Stimulated activated CD4-positive, alpha-beta T cell treated with anti-CD3 and anti-CD28 coated beads, Interleukin-15, amount 100 ng/mL, for 48 hours (primary cell): ENCODE measurements at regions not wholly inside any gene's neighbourhood (a gene's known extent, or its start where the extent isn't known, plus 50 kb on each side); places are given as distances from the start of the nearest gene placed in this dataset.
A peak's percentile ranks its signal among the peaks of the same experiment; 100 is the strongest.
"Not testable (repeated sequence)": the region's sequence is repeated elsewhere in the genome, so short reads cannot be mapped to it uniquely, and the experiment has no call there.

Experiments
- DNase-seq, 2 donors: peaks; one replicate each; pipeline ENCODE4 v3.0.0-alpha.2; 2020; ENCODE audit warnings: low read depth in 2 of 2

DNA sequence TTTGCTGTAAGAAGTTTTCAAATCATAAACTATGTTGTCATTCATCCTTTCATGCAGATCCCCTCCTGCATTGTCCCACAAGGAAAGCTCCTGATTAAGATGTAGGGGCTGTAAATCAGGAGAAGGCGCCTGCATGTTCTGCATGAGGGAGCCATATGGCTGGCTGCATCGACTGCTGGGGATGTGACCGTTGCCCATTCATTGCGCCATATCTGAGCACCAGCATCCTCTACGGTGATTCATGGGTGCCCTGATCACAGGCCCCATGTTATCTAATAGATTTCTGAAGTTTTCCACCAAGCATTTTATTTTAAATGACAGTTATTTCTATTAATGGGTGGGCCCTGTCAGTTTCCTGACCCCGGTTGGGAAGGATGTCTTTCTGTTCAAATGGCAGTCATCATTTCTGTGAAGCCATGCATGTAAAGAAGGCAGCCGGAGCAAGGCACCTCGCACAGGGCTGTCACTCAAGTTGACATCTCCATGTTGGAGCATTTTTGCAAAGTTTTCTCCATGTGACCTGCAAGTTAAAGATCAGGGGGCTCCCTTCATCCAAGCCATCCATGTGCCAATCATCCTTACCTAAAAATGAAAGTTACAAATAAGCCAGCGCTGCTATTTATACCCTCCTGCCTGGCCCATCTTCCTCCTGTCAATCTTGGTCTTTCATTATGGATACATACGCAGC lies 128.8 kb downstream of the TEX36 start:
- no peak for DNase-seq

DNA sequence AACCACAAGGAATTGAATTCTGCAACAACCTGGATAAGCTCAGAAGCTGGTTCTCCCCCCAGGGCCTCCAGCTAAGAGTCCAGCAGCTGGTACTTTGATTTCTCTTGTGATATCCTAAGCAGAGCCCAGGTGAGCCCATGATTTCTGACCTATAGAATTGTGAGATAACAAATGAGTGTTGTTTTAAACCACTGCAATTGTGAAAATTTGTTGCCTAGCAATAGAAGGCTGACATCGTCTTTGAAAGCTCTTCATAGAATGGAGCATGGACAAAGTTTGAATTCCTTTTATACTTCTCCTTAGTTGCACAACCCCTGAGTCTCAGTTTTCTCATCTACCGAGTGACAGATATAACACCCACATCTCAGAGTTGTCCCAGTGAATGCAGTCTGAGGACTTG lies 129.9 kb downstream of the TEX36 start:
- DNase-seq: no peak

DNA sequence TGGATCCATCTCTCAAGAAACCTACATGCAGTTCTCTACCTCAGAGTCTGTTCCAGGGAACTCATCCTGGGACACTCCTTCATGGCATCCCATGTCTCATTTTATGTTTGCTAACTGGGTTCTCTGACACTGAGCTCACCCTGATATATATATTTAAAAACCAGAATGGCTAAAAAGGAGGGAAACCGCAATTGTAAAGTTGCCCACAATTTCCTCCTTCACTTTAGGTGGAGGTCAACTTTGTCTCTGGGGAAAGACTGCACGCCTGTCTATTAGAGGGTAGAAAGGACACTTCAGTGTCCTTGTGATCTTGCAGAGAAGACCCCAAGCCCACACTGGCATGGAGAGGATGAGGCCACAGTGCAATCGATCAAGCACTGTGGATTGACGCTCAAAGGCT lies 131.7 kb downstream of the TEX36 start:
- no peak for DNase-seq

DNA sequence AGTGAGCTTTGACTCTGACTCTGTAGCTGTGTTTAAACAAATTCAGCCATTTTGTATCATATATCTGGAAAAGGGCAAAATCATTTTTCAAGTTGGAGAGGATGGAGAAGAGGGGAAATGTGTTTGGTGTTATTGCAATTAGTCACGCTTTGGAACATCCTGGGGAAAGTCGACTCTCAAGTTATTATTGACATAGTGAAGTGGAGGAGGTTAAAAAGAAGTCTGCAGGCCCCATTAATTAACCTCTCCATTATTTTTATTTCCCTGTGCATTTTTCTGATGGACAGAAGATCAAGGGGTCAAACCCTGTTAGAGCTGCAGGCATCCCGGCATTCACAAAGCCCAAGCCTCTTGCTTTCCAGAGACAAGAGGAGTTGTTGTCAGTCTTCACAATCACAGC lies 132.6 kb downstream of the TEX36 start:
- DNase-seq: no peak

DNA sequence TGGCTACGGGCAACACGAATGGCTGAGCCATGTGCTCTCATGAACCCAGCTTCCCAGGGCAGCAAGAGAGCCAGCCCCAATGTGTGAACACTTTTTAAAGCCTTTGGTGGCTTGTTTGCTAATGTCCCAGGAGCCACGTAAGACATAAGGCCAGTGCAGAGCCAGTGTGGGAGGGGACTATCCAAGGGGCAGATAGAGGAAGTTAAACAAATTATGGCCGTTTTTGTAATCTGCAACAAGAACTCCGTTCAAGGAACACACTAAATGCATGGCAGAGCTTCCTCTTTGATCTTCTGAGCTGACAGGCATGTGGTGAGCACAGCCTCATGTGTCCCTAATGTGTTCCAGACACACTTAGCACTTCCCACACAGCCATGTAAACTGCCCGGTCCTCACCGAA lies 133.3 kb downstream of the TEX36 start:
- no peak for DNase-seq

DNA sequence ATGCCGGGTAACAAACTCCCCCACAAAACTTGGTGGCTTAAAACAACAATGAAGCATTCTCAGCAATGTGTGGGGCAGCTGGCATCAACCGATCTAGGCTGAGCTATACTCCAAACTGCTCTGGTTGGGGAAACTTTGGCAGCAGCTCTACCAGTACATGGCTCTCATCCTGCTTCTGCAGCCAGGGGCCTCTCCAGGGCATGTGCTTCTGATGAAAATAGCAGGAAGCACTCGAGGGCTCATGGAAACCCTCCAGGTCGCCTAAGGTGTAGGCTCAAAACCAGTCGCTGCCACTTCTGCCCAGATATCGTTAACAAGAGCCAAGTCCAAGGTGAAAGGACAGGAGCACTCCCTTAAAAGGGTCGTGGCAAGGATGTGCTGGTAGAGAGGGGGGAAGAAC lies 134.1 kb downstream of the TEX36 start:
- no peak for DNase-seq

DNA sequence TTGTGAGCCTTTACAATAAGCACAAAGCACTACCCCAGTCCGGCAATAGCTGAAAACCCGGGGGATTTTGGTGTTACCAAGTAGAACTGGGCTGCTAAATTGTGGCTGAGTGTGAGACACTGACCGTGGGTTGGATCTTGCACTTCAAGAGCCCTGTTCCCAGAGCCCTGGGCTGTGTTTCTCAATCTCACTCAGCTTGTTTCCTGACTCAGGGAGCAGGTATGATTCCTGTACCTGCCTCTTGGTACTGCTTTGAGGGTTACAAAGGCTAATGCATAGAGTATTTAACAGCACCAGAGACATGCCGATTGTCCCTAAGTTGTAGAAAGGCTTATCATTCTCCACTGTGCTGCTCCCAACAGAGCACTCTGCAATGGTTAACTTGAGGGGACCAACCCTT lies 134.6 kb downstream of the TEX36 start:
- no peak for DNase-seq

DNA sequence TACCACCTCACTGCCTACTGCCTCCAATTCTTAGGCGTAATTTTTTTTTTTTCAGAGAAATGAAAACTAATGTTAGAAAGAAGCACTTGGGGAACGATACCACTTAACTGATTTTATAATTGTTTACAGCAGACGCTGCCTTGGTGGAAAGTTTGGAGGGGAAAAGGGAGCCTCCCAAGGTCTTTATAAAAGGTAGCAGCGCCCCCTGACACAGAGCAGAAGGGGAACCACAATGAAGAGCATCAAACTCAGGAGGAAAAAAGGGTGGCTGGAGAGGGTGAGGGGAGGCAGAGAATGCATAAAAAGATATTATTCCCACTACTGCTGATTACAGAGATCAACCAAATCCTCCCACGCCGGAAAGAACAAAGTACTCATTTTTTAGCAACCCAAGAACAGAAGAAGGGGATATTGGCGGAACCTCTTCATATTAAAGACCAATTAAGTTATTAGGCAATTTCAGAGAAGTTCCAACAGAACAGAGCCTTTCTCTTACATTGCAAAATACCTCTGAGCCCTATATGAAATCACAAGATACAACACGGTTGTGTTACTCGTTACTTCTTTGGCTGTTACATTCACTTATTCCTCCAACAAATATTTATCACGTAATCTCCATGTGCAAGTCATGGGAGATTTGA lies 135.8 kb downstream of the TEX36 start:
- no peak for DNase-seq

DNA sequence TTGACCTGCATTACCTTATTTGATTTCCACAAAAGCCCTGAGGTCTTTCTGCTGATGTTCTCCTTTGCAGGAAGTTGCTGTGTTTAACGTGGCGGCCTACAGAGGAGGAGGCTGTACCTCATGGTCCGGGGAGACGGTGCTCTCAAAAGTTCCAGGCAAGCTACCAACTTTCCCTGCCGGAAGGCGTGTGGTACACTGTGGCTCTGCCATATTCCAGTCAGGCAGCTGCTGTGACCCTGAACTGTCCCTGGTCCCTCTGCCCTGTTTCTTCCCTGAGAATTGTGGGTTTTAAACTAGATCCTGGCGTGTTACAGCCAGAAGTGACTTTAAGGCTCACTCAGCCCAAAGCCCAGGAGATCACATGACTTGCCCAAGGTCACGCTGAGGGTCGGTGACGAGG lies 139.2 kb downstream of the TEX36 start:
- DNase-seq: no peak

DNA sequence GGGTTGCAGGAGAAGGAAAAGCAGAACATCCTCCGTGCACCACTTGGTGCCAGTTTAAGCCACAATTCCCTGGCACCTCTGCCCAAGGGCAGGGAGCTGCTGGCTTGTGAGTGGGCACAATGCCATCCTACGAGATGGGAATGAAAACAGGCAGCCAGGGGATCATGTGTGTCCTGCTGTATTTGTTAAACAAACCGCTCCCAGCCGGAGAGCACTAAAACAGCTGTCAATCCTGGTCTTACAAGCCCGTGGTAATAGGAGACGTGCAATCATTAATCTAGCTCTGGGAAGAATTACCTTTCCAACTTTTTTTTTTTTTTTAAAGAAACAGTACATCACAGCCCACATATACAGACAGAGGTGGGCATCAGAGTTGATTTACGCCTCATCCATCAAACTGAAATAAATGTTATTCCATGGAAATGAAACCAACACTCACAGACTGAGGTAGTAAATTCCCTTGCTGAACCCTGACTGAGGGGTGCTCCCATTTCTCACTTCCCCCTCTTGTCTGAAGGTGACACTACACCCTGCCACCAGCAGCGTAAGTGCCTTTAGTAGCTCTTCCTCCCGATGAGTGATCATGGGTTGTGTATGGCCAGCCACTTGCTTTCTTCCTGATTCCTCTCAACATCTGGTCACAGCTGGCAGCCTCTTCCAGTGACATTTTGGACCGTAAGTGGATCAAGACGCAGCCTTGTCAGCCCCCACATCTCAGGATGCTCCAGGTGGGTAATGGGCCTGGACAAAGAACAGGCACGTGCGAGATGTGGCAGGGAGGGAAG lies 143.8 kb downstream of the TEX36 start:
- DNase-seq: no peak

DNA sequence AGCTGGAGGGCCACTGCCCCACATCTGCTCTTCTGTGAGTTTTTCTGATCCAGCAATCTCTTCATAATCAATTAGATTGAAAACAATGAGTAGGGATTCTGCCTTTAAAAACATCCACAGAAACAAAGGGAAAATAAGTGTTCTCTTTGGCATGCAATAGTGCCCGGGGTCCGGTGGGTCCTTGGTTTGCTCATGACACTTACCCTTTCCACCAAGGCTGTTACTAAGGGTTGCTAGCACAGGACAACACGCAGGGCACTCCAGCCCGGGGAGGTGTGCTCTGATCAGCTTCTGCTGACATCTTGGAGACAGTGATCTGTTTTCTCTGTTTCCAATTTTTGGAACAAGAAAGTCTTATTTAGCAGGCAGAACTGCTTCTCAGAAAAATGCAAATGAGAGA lies 146.7 kb downstream of the TEX36 start:
- DNase-seq: no peak

DNA sequence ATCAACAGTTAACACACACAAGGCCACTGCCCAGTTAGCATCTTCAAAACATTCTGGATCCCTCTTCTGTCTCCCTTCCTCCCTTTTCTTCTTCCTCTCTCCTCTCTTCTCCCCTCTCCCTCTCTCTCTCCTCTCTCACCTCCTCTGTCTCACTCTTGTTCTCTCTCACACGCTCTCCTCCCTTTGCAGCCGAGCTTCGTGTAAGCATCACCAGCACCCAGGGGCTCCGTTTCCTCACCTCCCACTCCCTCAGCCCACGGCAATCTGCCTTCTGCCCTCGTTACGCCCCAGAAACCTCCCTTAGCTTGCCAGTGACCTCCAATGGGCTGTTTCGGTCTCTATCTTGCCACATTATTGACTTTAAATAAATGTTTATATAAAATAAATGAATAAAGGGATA lies 147.4 kb downstream of the TEX36 start:
- DNase-seq: no peak

DNA sequence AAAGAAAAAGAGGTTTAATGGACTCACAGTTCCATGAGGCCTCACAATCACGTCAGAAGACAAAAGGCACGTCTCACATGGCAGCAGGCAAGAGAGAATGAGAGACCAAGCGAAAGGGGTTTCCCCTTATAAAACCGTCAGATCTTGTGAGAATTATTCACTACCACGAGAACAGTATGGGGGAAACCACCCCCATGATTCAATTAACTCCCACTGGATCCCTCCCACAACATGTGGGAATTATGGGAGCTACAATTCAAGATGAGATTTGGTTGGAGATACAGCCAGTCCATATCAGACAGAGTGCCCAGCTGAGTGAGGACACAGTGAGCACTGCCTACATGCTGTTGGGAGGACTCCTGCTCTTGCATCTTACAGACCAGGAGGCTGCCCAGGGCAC lies 148.4 kb downstream of the TEX36 start:
- DNase-seq: no peak

DNA sequence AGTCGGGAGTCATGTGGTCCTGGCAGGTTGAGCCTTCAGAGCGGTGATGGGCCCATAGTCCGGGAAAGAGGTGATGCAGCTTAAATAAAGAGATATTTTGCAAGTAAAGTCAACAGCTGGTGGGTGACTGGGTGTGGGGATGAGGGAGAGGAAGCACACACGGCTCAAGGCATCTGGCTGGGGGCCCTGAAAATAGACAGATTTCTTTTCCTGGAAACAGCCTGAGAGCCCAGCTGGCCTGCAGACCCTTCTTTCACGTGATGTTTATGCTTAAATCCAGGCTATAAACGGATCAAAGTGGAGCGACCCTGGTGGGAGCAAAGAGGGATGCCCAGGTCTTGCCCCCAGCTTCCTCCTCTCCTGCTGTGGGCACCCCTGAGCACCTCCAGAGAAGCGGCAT lies 149.1 kb downstream of the TEX36 start:
- no peak for DNase-seq

DNA sequence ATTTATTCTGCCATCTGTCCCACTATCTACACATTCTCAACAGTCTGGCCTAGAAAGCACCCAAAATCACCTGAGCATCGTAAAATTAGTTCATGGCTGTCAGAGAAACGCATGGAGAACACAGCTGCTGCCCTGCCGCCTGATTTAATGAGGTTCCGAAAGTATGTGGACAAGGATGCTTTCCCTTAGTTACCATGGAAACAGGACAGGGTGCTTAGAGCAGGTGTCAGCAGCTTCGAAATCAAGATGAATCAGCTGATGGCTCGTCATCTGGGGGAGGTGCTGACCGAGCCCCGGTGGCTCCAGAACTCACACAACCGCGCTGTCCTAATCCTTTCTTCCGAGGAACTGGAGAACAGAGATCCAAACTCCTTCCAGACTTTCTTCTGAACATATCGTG lies 151.5 kb downstream of the TEX36 start:
- DNase-seq: no peak

DNA sequence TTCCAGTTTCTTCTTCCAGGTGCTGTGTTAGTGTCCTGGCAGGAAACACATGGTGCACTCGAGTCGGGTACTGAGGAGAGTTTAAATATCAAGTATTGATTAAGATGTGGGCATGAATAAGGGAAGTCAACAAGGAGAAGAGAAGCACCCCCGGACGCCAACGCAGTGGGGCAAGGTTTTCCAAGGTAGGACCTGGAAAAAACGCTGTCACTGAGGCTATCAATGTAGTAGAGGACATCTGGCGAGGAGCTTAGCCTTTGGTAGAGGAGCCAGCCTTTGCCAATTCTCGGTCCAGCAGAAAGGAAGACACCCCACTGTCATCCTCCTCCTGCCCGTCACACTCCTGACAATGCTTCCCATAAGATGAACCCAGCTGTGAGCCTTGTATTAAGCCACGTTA lies 159.6 kb downstream of the TEX36 start:
- DNase-seq: no peak

DNA sequence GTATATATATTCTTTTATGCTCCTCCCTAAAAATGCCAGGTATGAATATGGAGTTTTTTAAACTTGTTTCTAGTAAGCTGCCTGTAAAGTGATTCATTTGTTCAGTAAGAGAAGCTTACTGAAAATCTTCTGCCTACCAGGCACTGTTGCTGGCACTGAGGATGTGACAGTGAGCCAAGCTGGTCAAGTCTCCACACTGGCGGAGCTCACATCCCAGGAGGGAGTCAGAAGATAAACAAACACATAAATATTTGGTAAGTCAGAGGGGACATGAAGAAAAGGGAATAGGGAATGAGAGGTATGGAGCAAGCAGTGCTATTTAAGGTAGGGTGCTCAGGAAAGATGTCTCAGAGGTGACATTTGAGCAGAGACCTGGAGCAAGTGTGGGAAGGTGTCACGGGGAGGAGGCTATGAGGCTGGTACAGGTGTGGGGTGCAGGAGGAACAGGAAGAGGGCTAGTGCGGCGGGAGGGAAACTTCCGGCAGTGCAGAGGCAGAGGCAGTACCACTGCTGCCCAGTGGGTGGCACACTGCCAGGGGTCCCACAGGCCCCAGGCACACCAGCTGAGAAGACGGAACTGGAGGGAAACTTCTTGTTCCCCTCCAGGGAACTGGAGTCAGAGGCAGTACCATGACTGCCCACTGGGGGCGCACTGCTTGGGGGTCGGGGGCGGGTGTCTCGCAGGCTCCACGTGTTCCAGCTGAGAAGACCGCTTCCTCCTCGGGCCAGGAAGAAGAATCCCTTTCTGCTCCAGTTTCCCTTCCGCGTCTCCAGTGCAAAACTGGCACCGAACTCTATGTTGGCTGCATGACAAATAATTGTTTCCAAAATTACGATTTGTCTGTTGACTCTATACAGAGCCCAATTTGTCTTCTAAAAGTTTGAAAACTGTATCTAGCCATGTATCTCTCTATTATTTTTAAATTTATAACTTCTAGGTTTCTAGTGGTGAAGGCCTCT lies 161.0 kb downstream of the TEX36 start:
- peak in 1 of 2 donors; percentile 7 for DNase-seq

DNA sequence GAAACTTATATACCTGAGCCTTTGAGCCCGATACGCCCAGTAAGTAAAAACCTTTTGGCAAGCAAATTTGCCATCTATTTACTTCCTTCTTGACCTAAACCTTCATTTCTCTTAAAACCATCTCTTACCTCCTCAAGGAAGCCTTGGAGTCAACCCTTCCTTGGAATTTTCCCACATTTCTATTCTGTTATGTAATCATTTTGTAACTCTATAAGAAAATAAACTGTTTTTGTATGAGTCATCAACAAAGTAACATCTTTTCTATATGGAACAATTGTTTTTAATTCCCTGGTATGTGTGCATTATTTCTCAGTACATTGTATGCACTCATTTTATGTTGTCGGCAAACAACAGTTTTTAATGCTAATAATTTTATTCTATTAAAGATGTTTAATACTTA lies 162.0 kb downstream of the TEX36 start:
- DNase-seq: no peak

DNA sequence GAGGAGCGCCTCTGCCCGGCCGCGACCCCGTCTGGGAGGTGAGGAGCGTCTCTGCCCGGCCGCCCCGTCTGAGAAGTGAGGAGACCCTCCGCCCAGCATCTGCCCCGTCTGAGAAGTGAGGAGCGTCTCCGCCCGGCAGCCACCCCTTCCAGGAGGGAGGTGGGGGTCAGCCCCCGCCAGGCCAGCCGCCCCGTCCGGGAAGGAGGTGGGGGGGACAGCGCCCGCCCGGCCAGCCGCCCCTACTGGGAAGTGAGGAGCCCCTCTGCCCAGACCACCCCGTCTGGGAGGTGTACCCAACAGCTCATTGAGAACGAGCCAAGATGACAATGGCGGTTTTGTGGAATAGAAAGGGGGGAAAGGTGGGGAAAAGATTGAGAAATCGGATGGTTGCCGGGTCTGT lies 164.6 kb downstream of the TEX36 start:
- not testable (repeated sequence) for DNase-seq

DNA sequence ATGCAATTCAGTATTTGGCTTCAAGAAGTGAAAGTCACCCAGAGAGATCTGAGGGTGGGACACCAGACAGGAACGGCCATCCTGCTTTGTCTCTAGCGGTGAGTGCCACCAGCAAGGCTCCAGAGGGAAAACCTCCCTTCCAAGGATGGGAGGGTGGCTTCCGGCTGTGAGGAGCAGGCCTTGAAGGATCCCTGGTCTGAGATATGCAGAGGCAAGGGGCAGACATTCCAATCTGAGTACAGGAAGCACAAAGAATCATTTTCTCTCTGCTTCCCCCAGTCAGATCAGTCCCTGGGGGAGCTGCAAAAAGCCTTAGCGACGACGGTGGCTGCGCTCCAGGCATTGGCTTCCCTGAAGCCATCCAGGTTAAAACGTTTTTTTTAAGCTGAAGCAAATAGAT lies 167.4 kb downstream of the TEX36 start:
- DNase-seq: no peak

DNA sequence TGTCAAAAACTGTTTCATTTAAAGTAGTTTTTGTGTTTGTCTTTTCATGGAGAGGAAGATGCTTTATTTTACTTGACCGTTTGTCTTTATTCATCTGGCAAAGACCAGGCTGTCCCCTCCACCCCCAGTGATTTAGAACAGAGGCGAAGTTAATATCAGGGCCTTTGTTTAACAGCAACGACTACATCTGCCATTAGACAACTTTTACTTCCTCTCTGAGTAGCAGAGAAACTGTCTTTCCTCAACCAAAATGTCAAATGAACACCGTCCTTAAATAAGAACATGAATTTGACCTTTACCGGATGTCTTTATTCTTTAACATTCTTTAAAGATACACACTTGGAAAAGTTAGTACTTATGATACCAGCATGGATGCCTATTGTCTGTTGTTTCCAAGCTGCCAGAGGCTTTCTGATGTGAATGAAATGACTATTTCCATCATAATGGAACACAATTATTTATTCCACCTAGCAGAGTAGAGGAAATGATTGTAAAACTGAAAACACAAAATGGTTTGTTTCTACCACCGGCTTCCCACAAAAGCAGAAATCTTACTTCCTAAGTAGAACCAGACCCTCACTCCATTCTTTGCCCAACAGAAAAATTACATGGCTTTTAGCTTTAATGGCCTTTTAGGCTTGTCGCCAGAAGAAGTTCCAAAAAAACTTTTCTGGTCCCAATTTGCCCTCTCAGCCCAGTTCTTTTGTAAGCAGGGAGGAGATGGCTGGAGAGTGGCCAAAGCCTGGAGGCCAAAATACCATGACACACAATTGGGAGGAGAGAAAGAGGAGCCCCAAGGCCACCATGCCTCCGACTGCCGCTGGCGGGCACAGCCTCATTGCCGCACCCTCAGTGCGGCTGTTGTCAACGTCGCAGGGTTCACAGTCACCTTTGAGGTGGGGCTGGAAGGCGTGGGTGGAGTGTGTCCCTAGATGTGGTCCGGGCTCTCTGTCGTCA lies 168.5 kb downstream of the TEX36 start:
- DNase-seq: no peak
